ENCODE measurements at regions not wholly inside any gene's neighbourhood (a gene's known extent, or its start where the extent isn't known, plus 50 kb on each side); places are given as distances from the start of the nearest gene placed in this dataset.

GRCh38 chr2:33900610-33901009, 301.5 kb upstream of the FAM98A start:
- TF ChIP-seq CTCF (IDR thresholded peaks at IDR 0.05) (no peak), POLR2A (IDR thresholded peaks at IDR 0.05) (no peak)

All from right lobe of liver (tissue), 4 donors.